ENCODE measurements at regions not wholly inside any gene's neighbourhood (a gene's known extent, or its start where the extent isn't known, plus 50 kb on each side); places are given as distances from the start of the nearest gene placed in this dataset.
A peak's percentile ranks its signal among the peaks of the same experiment; 100 is the strongest.

DNA sequence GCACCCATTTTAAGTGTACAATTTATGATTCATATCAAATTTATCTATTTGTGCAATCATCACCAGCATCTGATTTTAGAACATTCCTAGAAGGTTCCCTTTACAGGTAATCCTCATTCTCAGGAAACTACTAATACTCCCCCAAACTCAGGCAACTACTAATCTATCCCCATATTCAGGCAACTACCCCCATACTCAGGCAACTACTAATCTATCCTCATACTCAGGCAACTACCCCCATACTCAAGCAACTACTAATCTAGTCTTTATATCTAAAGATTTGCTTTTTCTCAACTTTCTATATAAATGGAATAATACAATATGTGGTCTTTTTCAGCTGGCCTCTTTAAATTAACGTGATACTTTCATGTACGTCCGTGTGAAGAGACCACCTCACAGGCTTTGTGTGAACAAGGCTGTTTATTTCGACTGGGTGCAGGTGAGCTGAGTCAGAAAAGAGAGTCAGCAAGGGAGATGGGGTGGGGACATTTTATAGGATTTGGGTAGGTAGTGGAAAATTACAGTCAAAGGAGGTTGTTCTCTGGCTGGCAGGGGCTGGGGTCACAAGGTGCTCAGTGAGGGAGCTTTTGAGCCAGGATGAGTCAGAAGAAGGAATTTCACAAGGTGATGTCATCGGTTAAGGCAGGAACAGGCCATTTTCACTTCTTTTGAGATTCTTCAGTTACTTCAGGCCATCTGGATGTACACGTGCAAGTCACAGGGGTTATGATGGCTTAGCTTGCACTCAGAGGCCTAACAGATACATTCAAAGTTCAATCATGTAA, 1444.5 kb upstream of the CADM2 start:
- no peak for DNase-seq

DNA sequence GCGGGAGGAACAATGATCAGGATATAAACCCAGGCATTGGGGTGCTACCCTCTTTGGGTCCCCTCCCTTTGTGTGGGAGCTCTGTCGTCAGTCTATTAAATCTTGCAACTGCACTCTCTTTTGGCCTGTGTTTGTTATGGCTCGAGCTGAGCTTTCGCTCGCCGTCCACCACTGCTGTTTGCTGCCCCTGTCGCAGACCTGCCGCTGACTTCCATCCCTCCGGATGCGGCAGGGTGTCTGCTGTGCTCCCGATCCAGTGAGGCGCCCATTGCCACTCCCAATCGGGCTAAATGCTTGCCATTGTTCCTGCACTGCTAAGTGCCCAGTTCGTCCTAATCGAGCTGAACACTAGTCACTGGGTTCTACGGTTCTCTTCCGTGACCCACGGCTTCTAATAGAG, 1443.7 kb upstream of the CADM2 start:
- DNase-seq: no peak

GRCh38 chr3:83523470-83524073, 1435.2 kb upstream of the CADM2 start:
- DNase-seq: peak; percentile 64

- no peak for DNase-seq
These were observed 1433.9 kb upstream of the CADM2 start for GRCh38 chr3:83524901-83525300.

DNA sequence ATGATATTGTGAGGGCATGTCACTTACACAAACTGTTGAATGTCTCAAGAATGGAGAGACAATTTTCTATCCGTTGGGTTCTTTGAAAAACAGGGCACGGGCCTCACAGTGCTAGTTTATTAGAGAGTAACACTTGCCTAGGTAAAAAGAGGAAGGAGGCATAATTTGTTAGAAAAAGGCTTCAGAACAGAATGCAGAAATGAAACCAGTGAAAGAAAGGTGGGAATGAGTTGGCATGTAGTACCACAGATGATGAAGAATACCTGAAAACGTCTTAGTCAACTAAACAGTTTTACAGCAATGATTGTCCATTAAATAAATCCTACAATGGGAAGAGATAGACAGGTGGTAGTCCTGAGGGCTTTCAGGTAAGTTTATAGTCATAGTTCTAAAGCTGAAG, 1399.7 kb upstream of the CADM2 start:
- peak; percentile 5 for DNase-seq

DNA sequence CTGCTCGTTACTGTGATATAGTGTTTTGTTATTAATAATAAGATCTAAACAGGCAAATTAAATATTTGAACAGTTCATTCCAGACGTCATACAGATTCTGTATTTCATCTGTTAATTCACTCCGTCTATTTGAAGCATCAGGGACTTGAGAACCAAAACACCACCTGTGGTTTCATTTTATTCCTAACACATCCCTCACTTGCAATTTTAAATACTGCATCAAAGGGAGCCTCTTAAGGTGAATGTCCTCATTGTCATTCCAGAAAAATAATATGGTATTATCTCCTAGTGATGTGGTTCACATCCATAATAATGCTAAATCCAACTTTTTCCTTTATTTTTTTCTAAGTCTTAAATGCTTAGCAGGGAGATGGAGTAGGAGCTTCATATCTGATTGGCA, 1390.9 kb upstream of the CADM2 start:
- no peak for DNase-seq

DNA sequence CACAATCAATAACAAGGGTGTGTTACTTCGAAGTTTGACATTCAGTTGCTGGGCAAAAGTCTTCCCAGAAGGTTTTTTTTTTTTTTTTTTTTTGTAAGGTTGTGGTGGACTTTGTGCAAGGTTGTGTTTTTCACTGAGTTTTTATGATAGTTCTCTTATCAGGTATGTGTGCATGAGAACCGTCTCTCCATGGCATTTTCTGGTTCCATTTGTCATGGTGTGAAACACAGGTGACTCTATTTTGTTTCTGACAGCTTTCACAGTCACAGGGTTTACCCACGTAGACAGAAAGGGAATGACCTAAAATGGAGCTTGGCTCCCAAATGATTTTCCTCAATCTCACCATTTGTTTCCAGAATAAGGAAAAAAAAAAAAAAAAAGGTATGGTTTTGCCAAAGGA, 1377.2 kb upstream of the CADM2 start:
- DNase-seq: no peak

DNA sequence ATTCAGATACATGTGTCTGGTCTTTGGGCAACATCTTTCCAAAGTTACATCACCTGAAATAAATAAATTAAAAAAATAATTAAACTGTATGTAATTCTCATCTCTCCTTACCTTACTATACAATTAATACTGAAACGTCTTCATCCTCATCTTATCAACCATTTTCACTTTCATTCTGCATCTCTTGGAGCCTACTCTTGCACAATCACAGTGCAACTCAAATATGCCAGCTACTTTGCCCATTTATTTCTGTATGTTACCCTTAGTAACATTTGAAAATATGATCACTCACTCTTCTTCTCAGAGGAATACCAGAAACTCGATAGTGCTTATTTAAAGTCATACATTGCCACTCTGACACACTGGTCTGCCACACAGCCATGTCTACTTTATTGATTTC, 1357.1 kb upstream of the CADM2 start:
- DNase-seq: no peak

DNA sequence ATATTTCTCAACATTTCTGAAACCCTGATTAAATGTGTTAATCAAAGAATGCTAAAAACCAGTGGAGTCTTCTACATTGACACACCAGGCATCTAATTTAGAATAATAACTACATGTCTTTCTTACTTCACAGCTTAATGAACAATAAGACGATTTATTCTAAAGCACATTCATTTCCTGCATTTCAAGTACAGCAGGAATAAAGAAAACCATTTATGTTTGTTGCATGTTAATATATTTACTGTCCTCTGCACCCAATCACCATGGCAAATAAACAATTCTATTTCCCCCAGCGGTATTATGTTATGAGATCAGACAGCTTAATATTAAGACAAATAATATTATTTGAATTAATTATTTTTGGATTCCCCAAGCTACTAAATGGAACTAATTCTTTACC, 1336.3 kb upstream of the CADM2 start:
- no peak for DNase-seq

- no peak for DNase-seq
These were observed 1333.5 kb upstream of the CADM2 start for GRCh38 chr3:83625261-83625660.

DNA sequence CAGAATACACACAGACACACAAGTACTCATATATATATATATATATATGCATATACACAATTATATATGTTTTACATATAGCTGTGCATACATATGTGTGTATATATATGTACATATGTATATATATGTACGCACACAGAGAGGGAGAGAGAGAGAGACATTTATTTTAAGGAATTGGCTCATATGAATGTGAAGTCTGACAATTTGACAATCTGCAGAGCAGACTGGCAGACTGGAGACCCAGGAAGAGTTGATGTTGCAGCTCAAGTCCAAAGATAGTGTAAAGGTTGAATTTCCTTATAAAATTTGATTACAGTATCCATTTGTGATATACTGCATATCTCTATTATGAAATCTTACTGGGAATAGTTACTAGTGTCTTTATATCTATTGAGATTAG, 1330.3 kb upstream of the CADM2 start:
- DNase-seq: no peak

GRCh38 chr3:83632526-83632925, 1326.3 kb upstream of the CADM2 start:
- DNase-seq: no peak

DNA sequence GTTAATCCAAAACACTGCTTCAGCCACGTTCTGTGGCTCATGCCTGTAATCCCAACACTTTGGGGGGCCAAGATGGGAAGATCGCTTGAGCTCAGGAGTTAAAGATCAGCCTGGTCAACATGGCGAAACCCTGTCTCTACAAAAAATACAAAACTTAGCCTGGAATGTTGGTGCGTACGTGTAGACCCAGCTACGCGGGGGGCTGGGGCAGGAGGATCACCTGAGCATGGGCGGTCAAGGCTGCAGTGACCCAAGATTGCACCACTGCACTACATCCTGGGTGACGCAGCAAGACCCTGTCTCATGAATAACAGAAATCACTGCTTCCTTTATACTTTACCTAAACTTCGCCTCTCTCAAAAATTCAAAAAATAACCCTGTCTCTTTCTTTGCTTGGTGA, 1325.0 kb upstream of the CADM2 start:
- no peak for DNase-seq

DNA sequence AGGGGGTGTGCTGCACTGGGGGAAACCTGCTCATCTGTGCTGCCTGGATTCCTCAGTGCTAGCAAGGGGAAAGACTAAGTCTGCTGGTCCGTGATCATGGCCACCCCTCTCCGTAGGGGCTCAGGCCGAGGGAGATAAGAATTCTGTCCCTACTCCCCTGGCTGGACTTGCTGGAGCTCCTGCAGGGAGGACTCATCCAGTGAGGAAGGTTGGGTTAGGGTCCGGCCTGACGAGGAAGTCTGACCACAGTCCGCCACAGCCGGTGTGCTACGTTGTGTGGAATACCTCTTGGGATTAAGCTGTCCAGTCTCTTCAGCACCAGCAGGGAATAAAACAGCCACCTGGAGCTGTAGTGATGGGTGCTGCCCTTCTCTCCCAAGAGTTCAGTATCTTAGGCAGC, 1309.1 kb upstream of the CADM2 start:
- DNase-seq: no peak

- no peak for DNase-seq
These were observed 1303.7 kb upstream of the CADM2 start for GRCh38 chr3:83655083-83655482.

GRCh38 chr3:83662381-83662960, 1296.3 kb upstream of the CADM2 start:
- DNase-seq: no peak

DNA sequence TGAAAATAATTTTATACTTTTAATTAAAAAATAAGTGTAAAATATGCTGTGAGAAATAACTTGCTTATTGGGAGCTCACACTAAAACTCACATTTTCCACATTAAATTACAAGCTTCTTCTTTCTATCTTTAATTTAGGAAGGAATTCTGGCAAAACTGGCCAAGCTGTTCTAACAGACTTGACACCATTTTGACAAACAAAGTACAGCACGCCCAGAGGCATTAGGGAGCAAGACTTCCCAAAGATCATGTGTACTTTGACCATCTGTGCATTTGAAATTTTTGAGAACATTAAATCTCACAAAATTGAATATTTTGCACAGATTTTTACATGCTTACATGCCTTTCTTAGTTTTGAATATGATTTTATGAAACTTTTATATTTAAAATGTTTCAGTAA, 1288.4 kb upstream of the CADM2 start:
- no peak for DNase-seq

DNA sequence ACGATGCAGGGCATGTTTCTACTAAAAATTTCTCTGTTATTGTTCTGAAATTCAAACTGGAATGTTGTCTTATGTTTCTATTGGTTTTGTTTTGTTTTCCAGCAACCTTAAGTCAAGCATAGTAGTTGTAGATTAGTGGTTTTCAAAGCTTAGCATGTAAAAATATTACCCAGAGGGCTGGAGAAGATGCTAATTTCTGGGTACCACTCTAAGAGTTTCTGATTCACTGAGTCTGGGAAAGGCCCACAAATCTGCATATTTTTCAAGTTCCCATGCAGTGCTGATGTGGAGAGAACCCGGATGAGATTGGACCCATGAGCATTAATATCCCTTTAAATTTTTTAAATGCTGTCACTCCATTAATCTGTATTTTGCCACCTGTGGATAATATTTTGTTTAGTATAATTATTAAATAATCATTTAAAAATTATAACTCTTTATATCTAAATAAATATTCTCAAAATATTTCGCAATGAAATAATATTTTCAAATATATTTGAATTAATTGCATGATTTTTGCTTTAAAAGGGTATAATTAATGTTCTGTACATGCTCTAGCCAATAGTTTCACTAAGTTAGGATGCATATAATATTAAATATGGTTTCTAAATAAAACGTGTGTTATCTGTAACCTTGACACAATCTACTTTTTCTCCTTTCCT, 1274.7 kb upstream of the CADM2 start:
- DNase-seq: no peak

DNA sequence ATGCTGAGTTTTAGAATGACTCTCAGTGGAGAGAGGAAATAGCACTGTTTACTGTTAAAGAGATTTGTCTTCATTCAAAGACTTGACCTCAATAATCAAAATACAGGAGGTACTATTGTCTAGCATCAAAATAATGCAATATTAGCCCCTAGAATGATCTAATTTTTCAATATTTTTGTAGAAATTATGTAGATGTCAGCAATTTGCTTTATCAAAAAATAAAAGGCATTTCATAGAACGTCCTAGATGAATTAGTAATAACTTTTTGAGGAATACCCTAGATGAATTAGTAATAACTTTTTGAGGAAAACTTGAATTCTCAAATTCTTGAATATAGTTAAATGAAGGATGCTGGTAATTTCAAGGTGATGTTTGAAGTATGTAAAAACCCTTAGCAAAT, 1252.1 kb upstream of the CADM2 start:
- no peak for DNase-seq

GRCh38 chr3:83715307-83715706, 1243.5 kb upstream of the CADM2 start:
- DNase-seq: no peak

DNA sequence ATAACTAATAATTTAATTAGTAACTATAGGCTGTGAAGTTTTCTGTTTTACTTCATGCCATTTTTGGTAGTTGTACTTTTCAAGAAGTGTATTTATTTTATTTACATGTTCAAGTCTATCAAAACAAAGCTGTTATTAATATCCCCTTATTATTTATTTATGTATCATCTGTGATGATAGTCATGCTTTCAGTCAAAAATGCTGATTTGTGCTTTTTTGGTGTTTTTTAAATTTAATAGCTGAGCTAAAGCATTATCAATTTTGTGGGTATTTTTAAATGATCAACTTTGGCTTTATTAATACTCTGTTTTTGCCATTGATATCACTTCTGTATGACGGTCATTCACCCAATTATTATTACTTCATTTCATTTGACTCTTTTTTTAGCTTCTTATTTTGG, 1229.2 kb upstream of the CADM2 start:
- no peak for DNase-seq

DNA sequence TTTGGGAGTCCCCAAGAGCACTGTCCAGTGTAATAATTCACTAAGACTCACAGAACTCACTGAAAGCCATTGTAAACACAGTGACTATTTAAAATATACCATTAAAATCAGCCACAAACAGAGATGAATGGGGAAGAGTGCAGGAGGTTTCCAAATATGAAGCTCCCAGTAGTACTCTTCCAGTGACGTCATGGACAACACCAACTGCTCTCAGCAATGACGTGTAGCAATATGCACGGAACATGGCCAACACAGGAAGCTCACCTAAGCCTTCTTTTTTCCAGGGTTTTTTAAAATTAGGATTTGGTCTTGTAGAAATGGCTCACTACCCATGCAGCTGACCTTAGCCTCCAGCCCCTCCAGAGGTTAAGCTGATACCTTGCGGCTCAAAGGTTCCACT, 1224.1 kb upstream of the CADM2 start:
- DNase-seq: no peak

DNA sequence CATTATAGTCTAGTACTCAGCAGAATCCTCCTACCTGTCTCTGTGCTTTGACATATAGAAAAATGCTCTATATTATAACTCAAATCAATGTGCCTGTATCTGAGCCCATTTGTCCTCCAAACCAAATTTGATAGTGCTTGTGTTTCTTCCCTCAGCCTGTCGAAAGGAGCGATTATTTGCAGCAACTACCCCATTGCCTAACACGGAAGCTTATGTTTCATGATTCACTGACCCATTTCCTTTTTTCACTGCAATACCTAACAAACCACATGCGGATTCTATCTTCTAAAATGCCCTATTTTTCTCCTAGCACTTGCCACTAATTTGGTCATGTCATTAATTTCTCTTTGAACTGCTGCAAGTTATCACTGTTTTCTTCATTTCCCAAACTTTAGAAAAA, 1220.6 kb upstream of the CADM2 start:
- no peak for DNase-seq

DNA sequence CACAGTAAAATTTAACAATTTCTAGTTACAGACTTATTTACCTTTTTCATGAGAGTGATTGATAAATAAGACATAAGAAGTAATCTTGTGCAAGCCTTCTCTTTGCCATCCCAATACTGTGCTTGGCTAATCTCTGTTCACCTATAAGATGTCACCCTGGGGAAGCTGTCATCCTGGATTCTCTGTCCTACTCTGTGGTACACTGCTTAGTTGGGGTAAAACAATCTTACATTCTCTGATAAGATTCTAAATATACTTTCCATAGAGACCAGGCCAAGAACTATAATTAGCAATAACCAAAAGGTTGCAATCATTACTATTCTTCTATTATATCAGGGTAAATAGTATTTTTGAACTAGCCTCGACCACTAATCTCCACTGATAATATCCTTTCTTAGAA, 1218.3 kb upstream of the CADM2 start:
- no peak for DNase-seq

Data from RPMI8226 (cell line).